G401 (cell line): ENCODE measurements at regions not wholly inside any gene's neighbourhood (a gene's known extent, or its start where the extent isn't known, plus 50 kb on each side); places are given as distances from the start of the nearest gene placed in this dataset.

Experiments
- DNase-seq: peaks from one replicate; pipeline ENCODE4 v3.0.0-alpha.2; 2015; ENCODE audit warnings: low spot score
- in situ Hi-C: cut with HindIII; loops from 2 replicates; pipeline ENCODE4 v1.10.0; 2016; ENCODE audit warnings: low sequenced_read_pairs, mixed read lengths

DNA sequence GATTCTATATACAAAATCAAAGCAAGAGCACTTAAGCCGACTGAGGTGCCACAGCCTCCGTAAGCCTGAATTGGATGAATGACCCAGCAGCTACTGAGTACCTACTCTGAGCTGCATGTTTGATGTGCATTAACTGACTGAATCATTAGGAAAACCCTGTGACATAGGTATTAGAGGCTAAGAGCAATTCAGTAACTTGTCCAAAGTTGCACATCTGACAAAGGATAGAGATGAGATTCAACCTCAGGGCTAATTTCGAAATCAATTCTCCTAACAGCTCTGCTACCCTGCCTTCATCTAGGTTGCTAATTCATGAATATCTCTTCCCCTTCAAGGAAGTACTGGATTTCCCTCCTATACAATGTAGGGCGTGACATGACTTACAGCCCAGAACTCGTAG is 89.1 kb upstream of the GLIS3 start:
- in situ Hi-C loops: no loop called here
- no peak for DNase-seq

DNA sequence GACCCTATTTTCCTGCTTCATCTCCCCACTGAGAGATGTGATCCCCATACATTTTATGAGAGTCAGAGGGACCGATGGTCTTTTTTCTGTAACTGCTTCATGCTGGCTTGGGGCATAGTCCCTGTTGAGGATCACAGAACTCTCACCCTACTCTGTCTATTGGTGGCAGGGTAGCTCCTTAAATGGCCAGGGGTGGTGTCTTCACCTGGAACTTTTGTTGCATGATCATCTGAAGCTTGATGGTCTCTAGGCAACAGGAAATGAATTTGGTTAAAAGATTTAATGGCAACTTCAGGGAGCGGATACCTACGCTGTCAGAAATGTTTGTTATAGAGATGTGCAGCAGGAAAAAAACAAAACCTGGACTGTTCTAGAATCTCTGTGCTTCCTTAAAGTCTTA is 87.0 kb upstream of the GLIS3 start:
- DNase-seq: no peak
- in situ Hi-C loops: no loop called here

DNA sequence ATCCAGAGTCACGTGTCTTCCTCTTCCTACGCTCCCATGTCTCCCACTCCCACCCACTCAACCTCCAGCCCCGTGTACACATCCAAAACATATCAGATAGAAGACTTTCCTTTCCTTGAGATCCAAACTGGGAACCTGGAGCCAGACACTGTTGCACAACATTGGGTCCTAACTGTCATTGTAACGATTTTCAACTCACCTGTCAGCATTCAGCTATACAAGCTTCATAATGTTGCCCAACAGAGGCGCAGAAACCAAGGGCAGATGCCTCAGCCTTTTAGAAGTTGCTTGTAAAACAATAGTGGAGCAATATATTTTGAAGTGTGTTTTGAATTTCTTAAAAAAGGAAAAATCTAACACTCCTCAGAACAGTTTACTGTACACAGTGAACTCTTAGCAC is 84.9 kb upstream of the GLIS3 start:
- DNase-seq: no peak
- in situ Hi-C loops: no loop called here

DNA sequence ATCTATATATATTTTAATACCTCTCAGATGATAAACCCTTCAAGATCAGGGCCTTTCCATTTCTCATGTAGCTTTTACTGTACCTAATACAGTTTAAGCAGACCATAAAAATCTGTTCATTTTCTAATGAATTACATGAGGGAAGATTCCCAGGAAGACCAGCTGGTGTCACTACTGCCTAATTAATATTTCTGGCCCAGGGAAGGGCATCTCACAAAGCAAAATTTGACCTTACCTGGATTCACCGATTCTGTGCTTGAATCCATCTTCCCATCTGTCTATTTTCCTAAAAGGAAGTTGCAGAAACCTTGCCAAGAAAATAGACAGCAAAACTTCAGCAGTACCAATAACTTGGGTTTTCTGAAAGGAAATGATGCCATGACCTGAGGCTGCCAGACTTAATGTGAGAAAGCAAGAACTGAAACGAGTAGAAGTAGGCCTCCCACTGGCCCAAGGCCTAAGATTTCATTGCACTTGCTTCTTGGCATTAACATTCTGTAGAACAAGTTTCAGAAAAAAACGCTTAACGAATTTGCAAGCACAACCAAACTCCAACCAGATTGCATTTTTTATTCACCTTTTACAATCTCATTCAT is 83.0 kb upstream of the GLIS3 start:
- in situ Hi-C loops: no loop called here

DNA sequence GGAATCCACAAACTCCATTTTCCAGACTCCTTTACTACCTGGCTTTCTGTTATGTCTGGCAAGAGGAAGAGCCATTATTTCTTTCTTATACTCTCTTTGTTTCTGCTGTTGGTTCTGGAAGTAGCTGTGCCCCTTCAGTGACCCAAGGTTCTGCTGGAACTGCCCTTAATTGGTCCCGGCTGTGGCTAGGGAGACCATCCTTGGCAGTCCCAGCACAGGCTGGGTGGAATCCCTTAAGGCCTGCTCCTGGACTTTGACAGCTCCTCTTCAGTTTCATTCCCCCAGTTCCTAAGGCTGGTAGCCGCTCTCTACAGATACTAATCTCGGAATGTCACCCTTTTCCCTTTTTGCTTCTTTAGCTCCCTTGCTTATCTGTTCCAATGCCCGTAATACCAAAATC is 81.9 kb upstream of the GLIS3 start:
- no peak for DNase-seq
- in situ Hi-C loops: no loop called here

More for the DNA sequence above, 83.0 kb upstream of the GLIS3 start:
- peak; percentile 80 for DNase-seq

DNA sequence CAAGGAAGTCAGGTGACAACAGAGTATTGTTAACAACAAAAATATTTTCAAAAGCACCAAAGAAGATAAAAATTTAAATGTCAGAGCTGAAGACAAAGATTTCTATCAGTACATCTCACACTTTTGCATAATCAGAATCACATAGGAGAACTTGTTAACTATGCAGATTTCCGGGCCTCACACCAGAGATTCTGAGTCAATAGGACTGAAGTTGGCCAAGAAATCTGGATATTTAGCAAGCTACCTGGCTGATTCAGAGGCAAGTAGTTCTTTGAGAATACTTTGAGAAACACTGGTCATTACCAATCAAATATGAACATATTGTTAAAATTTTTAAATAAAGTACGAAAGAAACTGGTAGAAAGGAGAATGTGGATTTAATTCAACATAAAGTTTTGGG is 80.5 kb upstream of the GLIS3 start:
- in situ Hi-C loops: no loop called here
- no peak for DNase-seq

DNA sequence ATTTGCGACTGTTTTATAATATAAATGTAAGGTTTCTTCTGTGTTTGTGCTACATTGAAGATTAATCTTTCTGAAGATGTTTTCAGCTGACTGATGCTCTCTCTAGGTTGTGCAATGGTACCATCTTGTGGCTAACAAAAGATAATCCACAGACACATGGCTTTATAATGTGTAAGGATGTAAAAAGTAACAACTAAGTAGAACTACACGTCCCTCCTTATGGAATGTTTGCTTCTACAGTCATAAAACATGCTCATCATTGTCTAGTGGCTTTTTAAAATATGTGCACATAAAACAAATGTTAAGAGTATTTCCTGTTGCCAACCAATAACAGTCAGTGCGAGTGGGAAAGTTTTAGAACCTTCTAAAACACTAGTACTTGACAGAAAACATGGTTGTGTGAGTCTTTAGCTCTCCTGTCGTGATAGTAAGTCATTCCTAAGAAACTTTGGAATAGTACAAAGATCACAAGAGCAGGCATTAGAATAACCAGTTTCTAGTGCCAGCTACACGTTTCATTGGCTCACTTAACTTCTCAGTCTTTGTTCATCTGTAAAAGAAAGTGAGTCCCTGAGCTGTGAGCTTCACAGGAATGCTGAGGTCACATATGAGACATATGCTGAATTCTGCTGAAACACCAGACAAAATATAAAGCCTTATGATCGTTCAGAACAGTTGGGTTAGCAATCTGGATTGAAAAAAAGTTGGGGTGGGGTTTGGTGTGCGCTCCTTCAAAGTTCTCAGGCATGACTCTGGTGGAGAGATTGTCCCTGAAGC is 75.7 kb upstream of the GLIS3 start:
- in situ Hi-C loops: no loop called here
- DNase-seq: peak; percentile 49

DNA sequence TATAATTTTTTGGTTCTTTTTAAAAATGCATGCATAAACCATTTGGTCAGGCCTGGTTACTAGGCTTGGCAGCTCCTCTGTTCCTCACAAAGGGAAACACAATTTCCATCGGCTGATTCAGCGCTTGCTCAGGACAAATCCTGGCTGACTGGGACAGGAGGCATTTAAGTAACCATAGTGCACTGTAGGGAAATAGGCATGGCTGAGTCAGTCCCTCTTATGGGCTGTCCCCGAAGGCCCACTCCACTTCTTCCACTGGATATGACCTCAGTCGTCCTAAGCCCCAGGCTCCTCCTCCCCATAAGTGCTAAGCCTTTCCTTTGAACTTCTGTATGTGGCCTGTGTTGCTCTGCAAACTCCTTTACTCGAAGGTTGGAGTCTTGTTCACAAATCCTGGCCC is 71.2 kb upstream of the GLIS3 start:
- in situ Hi-C loops: no loop called here

DNA sequence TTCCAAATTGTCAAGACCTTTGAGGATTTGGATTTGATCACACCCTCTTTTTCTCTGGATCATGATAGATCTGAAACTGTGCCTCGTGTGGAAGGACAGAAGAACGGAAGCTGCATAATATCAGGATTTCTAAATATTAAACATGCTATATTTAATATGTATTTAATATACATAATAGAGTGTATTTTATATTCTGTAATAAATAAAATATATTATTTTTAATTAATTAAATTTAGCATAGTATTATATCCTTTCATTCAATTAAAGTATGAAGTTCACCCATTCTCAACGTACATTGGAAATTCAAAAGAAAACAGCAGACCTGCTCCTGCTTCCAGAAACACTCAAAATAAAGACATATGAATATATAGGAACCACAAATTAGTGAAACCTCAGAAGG is 70.6 kb upstream of the GLIS3 start:
- no peak for DNase-seq
- in situ Hi-C loops: no loop called here

More for the DNA sequence above, 71.2 kb upstream of the GLIS3 start:
- no peak for DNase-seq

DNA sequence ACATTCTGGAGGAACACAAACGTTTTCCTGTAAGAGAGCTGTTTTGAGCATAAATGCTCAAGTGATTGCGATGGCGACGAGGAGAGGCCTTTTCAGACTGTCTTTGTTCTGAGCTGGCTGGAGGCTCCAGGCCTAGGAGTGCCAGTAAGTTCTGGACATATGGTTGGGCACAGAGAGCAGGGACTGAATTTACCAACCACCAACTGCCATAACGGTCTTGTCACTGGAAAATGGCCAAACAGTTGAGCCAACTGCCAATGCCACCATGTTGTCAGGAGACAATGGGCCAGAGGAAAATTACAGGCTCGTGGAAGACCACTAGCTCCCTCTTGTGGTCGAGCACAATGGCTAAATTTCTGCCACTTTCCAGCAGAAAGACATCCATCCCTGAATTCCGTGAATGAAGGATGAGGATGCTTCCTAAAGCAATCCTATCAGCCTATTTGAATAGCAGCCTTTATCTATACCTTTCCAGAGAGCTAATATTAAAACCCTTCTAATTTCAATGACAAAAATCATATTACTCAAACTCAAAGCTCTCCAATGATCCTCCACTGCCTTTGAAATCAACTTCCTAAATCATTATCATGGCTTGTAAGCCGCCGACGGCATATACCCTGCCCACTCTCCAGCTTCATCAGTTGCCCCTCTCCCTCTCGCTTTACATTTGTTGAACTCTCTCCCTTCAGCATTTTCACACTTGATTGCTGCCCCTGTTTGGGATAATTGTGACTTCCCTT is 66.9 kb upstream of the GLIS3 start:
- in situ Hi-C loops: no loop called here
- DNase-seq: peak; percentile 97

DNA sequence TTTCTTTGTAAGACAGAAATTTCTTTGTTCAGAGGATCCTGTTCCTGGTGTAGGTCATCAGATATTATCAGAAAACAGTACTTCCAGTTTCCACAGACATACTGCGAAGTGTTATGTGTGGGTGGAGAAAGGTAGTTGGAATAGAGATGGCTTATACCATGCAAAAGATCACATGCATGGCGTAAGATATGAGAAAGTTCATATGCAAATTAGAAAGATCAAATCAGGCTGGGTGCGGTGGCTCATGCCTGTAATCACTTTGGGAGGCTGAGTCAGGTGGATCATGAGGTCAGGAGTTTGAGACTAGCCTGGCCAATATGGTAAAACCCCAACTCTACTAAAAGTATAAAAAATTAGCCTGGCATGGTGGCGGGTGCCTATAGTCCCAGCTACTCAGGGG is 65.2 kb upstream of the GLIS3 start:
- DNase-seq: no peak
- in situ Hi-C loops: no loop called here

DNA sequence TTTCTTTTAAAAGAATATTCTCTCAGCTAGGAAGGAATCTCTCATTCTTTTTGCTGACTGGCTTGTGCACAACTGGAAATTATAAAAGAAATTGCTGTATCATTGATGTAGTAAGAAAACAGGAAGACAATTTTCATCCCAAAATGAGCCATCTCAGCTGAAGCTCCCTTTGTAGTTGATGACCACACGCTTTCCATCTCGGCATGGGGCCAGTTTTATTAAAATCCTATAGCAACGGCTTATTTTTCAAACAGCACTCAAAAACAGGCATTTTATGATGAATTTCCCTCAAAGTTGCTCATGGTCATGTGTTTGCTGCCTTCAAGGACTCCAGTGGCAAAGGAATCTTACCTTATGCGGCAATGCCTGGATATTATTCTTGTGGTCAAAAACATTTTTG is 62.4 kb upstream of the GLIS3 start:
- in situ Hi-C loops: no loop called here
- DNase-seq: no peak

DNA sequence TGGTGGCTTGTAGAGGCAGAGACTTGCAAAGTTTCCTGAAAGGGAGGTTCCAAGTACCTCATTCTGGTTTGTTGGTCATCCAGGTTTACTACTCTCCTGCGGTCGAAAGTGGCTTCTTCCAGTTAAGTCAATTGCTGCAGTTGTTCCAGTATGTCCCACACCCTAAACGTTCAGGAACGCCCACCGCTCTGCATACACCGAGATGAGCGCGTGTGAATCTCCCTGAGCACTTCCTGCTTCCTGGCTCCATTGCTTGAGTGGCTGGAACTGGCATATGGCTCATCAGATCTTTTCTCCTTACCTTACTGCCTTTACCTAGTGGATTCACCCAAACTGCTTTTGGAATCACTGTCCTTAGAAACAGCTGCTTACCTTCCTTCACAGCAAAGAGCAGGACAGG is 59.1 kb upstream of the GLIS3 start:
- DNase-seq: no peak
- in situ Hi-C loops: no loop called here

DNA sequence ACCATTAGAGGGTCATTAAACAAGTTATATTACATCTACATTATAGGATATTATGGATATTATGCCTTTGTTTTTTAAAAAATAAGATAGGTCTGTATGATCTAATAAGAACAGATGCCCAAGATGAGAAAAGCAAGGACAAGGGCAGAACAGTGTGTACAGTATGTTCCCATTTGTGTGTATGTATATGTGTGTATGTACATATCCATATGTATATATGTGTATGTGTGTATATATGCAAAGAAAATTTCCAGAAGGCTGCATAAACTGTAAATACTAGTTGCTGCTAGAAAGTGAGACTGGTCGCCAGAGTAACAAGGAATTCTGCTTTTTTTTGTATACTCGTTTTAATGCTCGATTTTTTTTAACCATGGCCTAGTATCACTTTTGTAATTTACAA is 58.1 kb upstream of the GLIS3 start:
- no peak for DNase-seq
- in situ Hi-C loops: no loop called here

DNA sequence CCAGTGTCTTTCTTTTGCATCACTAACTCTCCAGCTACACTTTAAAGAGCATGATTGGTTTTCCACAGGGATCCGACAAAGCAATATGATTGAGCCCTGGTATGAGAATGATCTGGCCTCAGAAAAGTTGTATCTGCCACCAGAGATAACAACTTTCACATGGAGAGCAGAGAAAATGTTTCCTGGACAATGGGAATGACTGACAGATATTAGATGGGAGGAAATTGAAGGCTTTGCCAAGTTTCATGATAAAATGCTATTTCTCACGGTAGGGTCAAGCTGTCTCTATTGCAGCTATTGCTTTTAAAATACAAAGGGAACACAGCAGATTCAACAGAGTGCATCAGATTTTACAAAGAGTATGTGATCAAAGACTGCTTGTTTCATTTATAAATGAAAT is 56.4 kb upstream of the GLIS3 start:
- in situ Hi-C loops: no loop called here
- no peak for DNase-seq

DNA sequence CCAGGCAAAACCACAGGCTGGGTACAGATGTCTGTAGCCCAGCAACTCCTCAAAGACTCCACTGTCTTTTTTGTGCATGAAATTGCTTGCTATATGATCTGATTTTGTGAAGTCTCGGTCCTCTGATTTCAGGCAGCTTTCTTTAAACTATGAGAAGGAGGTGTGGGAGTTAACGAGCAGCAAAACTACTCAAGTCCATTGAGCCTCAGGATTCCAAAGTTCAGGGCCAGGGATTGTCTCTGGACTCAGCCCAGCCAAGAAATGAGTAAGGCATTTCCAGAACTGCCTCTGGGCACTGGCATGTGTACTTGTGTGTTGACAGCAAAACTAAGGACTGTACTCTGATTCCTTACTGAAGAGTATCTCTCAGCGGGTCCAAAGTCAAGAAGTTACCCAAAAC is 53.4 kb upstream of the GLIS3 start:
- in situ Hi-C loops: no loop called here
- DNase-seq: no peak

DNA sequence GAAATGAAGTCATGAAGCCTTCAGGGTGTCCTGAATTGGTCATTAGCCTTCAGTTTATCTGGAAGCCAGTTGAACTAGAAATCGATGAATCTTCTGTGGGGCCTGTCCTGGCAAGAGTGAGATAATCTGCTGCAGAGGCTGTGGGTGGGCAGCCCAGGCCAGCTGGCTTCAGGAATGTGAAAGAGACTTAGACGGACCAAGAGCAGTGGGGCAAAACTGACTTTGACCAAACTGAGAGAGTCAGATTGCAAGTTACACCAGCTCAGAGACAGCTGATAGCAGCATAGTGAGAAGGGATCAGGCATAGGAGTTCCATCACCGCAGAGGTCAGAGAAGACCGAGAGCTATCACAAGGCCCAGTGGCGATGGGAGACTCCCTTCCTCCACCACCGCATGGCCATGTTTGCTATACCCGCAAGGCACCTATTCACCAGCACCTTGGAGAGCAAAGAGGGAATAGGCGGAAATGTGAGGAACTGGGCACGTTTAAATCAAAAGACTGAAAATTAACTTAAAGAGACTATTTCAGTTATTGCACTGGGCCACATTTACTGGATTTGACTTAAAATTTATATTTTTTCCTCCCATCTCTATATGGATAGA is 50.0 kb upstream of the GLIS3 start:
- in situ Hi-C loops: no loop called here
- DNase-seq: no peak
